Globus pallidus (tissue), 1 donor: ENCODE measurements at regions not wholly inside any gene's neighbourhood (a gene's known extent, or its start where the extent isn't known, plus 50 kb on each side); places are given as distances from the start of the nearest gene placed in this dataset.
"Not testable (repeated sequence)": the region's sequence is repeated elsewhere in the genome, so short reads cannot be mapped to it uniquely, and the experiment has no call there.

Experiments used
- DNase-seq: peaks from one replicate; pipeline ENCODE4 v3.0.0-alpha.2; 2015; ENCODE audit warnings: low spot score

DNA sequence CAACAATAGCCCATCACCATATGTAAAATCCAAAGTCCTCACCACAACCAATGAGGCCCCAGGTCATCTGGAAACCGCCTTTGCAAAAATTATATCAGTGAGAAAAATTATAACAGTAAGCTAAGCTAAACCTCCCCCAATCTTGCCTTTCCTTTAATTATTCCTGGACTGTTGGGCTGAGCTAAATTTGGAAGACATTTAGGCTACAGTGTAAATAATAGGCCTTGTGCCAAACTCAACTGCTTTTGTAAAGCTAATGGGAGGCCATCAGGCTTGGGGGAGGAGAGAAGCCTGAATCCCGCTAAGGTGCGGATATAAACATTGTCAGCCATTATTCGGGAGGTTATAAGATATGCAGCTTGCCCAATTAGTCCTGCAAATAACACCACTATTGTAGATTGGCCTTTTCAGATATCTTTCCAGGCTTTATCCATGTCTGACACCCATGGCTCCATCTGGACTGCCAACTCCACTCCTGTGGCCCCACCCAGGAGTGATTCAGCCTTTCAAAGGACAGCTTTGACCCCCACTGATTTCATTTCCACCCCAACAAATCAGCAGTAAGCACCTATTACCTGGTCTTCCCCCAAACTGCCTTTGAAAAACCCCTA is 53.0 kb upstream of the CA12 start:
- no peak for DNase-seq

GRCh38 chr15:63435204-63435820 is 53.7 kb upstream of the CA12 start:
- DNase-seq = no peak

DNA sequence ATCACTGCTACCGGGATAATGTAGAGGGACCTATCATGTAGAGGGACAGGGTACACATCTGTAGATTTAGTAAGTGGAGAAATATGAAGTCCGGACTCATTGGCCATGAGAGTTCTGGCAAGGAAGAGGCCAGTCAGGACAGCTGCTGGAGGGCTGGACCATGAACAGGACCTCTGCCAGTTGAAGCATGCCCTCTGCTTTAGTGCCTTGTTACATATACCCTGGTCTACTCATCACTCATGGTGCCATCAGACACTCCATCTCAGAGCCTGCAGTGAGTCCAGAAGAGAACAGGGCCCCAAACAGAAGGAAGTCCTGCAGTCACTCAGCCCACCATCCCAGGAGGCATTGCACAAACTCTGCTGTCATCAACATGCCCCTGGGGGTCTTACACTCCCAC is 54.7 kb upstream of the CA12 start:
- DNase-seq = no peak

- peak; percentile 62 for DNase-seq
These were observed 55.3 kb upstream of the CA12 start for GRCh38 chr15:63436872-63437375.

- no peak for DNase-seq
These were observed 58.1 kb upstream of the CA12 start for GRCh38 chr15:63439536-63440264.

- DNase-seq = no peak
These were observed 58.6 kb upstream of the CA12 start for GRCh38 chr15:63440265-63440648.

DNA sequence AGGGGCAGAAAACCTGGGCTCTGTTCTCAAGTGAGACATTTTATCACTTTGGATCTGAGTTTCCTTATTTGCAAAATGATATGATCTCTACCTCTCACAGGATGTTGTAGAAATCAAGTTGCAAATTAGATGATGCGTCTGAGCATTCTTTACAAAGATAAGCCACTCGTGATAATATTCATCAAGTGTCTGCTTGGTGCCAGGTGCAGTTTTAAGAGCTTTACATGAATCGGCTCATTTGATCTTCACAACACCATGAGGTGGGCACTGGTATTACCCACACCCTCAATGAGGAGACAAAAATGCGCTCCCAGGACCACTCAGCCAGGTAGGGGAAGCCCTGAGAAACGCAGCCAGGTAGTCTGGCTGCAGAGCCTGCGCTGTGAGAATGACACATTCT is 59.1 kb upstream of the CA12 start:
- no peak for DNase-seq

- no peak for DNase-seq
These were observed 59.6 kb upstream of the CA12 start for GRCh38 chr15:63441266-63441665.

- DNase-seq = no peak
These were observed 60.4 kb upstream of the CA12 start for GRCh38 chr15:63442080-63442479.

- DNase-seq = no peak
These were observed 59.8 kb upstream of the USP3 start for GRCh38 chr15:63444611-63445010.

DNA sequence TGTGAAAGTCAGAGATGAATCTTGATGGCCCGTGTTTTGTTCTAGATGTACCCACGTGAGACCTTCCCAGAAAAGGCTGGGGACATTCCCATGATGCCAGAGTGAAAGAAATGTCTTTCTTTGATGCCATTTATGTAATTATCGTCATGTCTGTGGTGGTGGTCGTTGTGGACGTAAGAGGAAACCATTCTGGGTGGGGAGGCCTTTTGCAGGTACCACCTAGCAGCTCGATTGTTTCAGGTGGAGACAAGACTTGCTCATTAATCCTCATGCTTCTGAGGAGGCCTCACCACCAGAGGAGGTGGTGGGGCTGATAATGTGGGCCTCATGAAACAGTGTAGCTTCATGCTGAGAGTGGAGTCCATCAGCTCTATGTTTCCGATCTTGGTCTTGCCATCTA is 58.1 kb upstream of the USP3 start:
- no peak for DNase-seq

DNA sequence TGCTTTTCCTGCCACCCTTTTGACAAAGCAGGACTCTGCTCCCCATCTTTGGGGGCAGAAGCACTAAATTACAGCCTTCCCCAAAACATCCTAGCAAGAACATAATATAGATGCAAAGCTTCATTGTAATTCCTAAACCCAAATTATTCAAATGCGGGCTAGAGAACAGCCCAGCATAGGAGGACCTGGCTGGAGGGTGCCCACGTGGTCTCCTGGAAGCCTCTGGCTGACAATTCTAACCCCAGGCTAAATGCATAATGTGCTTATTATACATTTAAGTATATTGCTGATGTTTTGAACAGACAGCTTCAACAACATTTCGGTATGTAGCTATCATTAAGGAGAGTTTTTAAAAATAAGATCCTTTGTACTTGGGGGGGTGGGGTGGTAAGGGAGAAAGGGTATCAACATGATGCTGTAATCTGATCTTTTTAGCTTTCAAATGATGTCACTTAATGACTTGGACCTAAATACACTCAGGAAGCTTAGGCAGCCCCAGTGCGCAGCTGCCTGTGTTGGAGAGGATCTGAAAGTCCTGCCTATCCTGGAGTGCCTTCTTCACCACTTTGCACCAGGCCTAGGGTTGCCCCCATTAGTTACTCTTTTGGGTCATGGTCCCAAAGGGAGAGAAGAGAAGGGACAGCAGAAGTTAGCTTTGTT is 57.2 kb upstream of the USP3 start:
- no peak for DNase-seq

DNA sequence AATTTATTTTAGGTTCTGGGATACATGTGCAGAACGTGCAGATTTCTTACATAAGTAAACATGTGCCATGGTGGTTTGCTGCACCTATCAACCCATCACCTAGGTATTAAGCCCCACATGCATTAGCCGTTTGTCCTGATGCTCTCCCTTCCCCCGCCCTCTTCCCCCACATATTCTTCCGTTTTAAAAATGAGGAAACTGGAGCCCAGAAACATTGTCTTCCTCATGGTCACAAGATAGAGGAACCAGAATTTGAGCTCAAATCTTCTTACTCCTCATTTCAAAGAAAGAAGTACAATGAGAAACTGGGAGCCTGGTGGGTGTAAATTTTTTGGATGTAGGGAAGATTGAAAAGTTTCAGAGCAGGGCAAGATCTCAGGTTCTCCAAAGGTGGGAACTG is 56.1 kb upstream of the USP3 start:
- DNase-seq = peak; percentile 45

GRCh38 chr15:63448872-63449555 is 55.4 kb upstream of the USP3 start:
- not testable (repeated sequence) for DNase-seq

DNA sequence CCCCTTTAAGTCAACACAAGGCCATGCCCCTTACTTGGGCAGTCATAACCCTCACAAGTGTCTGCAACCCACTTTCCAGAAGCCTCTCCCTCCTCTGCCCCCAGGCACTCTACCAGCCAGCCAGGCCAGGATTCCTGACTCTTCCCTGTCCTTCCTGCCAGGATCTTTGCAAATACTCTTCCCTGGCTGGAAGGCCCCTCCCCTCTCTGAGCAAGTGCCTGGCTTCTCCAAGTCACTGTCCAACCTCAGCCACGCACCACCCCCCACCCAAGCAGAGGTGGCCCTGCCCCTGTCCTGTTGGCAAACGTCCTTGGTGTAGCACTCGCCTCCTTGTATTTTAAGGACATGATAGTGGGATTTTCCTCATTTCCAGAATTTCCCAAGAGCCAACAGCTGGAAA is 54.7 kb upstream of the USP3 start:
- DNase-seq = no peak

GRCh38 chr15:63450884-63451225 is 53.5 kb upstream of the USP3 start:
- DNase-seq = no peak

- no peak for DNase-seq
These were observed 52.6 kb upstream of the USP3 start for GRCh38 chr15:63451671-63452315.

- DNase-seq = no peak
These were observed 51.7 kb upstream of the USP3 start for GRCh38 chr15:63452552-63453136.

- DNase-seq = no peak
These were observed 51.0 kb upstream of the USP3 start for GRCh38 chr15:63453186-63453905.

DNA sequence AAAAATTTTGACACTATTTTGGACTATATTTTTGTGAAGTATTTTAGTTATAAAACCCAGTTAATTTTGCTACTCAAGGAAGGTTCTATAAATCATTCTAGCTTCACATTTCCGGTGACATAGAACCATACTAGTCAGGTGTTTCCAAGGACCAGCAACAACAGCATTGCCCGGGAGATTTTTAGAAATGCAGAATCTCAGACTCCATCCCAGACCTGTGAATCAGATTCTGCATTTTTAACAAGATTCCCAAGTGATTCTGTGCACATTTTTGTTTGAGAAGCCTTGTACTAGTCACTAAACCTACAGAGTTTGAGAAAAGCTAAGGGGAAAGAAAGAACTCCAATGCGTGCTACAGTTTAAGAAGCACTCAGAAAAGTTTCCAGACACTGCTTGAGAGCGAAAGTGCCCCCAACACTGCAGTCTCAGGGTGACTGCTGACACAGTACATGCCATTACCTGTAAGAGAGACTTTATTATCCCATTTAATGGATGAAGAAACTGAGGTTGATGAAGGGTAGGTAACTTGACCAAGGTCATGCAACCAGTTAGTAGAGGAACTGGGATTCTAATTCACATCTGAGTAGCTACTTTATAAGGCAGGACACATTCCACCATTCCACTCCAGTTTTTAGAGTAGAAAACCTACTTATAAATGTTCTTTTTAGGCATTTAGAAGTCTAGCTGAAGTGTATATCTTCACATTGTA is 49.7 kb upstream of the USP3 start:
- no peak for DNase-seq
